SK-N-SH (cell line): ENCODE measurements at regions not wholly inside any gene's neighbourhood (a gene's known extent, or its start where the extent isn't known, plus 50 kb on each side); places are given as distances from the start of the nearest gene placed in this dataset.

Experiments
- CTCF ChIA-PET: fragments of 300-600, 350-600 bp; formaldehyde crosslinking; extraction: SDS; loops from one replicate; lab custom pipeline; 2021; lab: Yijun Ruan, JAX
- POLR2A ChIA-PET: fragments of 350-600 bp; sonication (Branson Sonifier 250); formaldehyde crosslinking; extraction: SDS; loops from one replicate; lab custom pipeline; 2020; ENCODE audit warnings: antibody characterized with exemption, inconsistent platforms; lab: Yijun Ruan, JAX
- DNase-seq: peaks from one replicate; pipeline ENCODE4 v3.0.0; 2012
- H2AFZ ChIP-seq: fragments of 200-600 bp; sonication (generic); 2 replicates; pipeline ENCODE4 v1.8.1; 2016; ENCODE audit warnings: antibody characterized with exemption, mild to moderate bottlenecking, low read depth
- H3F3A ChIP-seq: fragments of 200-600 bp; sonication (generic); replicated peaks from 2 replicates; pipeline ENCODE3; 2016; ENCODE audit warnings: antibody characterized with exemption, mild to moderate bottlenecking; ENCODE audit not compliant: insufficient read depth
- H3K27ac ChIP-seq, 2 experiments: fragments of 200-500 bp in 1 of 2; fragments of 200-600 bp in 1 of 2; sonication (Bioruptor generic) in 1 of 2; sonication (generic), shearing (Covaris generic) in 1 of 2; 2 replicates each; pipeline versions ENCODE4 v1.5.1 to v1.6.1; 2014 to 2016; ENCODE audit warnings: low read depth in 2 of 2, inconsistent platforms in 1 of 2, low read length in 1 of 2, mild to moderate bottlenecking in 1 of 2, mixed read lengths in 1 of 2
- H3K27me3 ChIP-seq: fragments of 200-600 bp; sonication (generic), shearing (Covaris generic); 2 replicates; pipeline ENCODE4 v1.6.1; 2016; ENCODE audit warnings: mixed run types; ENCODE audit not compliant: insufficient read depth
- H3K36me3 ChIP-seq, 2 experiments: fragments of 200-500 bp in 1 of 2; fragments of 200-600 bp in 1 of 2; sonication (Bioruptor generic) in 1 of 2; sonication (generic) in 1 of 2; replicated peaks in 1 of 2; 2 replicates each; pipeline versions ENCODE3 to v1.5.1; 2014 to 2016; ENCODE audit warnings: low read length in 1 of 2, mild to moderate bottlenecking in 1 of 2; ENCODE audit not compliant: insufficient read depth in 2 of 2, control insufficient read depth in 1 of 2
- H3K4me1 ChIP-seq, 2 experiments: fragments of 200-500 bp in 1 of 2; fragments of 200-600 bp in 1 of 2; sonication (Bioruptor generic) in 1 of 2; sonication (generic), shearing (Covaris generic) in 1 of 2; 2 replicates each; pipeline versions ENCODE4 v1.5.1 to v1.6.1; 2014 to 2016; ENCODE audit warnings: low read depth in 1 of 2, low read length in 1 of 2, mixed run types in 1 of 2; ENCODE audit not compliant: insufficient read depth in 2 of 2, control insufficient read depth in 1 of 2
- H3K4me2 ChIP-seq: fragments of 200-600 bp; sonication (generic), shearing (Covaris generic); 2 replicates; pipeline ENCODE4 v1.6.1; 2017; ENCODE audit warnings: mixed run types
- H3K4me3 ChIP-seq, 2 experiments: fragments of 200-500 bp in 1 of 2; fragments of 200-600 bp in 1 of 2; sonication (Bioruptor generic) in 1 of 2; sonication (generic), shearing (Covaris generic) in 1 of 2; 2 replicates each; pipeline versions ENCODE4 v1.5.1 to v1.8.1; 2014 to 2016; ENCODE audit warnings: low read depth in 2 of 2, inconsistent platforms in 1 of 2, low read length in 1 of 2, mild to moderate bottlenecking in 1 of 2, mixed read lengths in 1 of 2, moderate library complexity in 1 of 2
- H3K79me2 ChIP-seq: fragments of 200-600 bp; sonication (generic); 2 replicates; pipeline ENCODE4 v1.8.1; 2017; ENCODE audit warnings: mild to moderate bottlenecking; ENCODE audit not compliant: insufficient read depth
- H3K9ac ChIP-seq: fragments of 200-600 bp; sonication (generic); 2 replicates; pipeline ENCODE4 v1.6.1; 2017; ENCODE audit warnings: mixed run types
- H3K9me2 ChIP-seq: fragments of 200-600 bp; sonication (generic); 2 replicates; pipeline ENCODE4 v1.6.1; 2017; ENCODE audit warnings: mixed run types
- H3K9me3 ChIP-seq: fragments of 200-600 bp; sonication (generic); 2 replicates; pipeline ENCODE4 v1.6.1; 2017; ENCODE audit warnings: mixed run types, mild to moderate bottlenecking, moderate library complexity
- H4K20me1 ChIP-seq: fragments of 200-600 bp; sonication (generic); 2 replicates; pipeline ENCODE4 v1.6.1; 2017; ENCODE audit warnings: mild to moderate bottlenecking, mixed run types; ENCODE audit not compliant: insufficient read depth
- EP300 ChIP-seq, 2 experiments: IDR thresholded peaks; 2 replicates each; pipeline versions ENCODE4 v1.4.0 to v1.6.1; 2012; ENCODE audit warnings: borderline replicate concordance in 1 of 2, low read depth in 1 of 2, low read length in 1 of 2
- FOSL2 ChIP-seq: IDR thresholded peaks from 2 replicates; pipeline ENCODE4 v1.4.0; 2012; ENCODE audit warnings: low read depth, mild to moderate bottlenecking, moderate library complexity, borderline replicate concordance
- FOXJ3 ChIP-seq: sonication (generic); formaldehyde crosslinking; IDR thresholded peaks from 2 replicates; pipeline ENCODE4 v1.5.1; 2020; ENCODE audit warnings: mild to moderate bottlenecking, missing genetic modification reagents
- FOXM1 ChIP-seq: IDR thresholded peaks from 2 replicates; pipeline ENCODE4 v1.4.0; 2012; ENCODE audit warnings: low read depth, mild to moderate bottlenecking
- JUND ChIP-seq: IDR thresholded peaks from 2 replicates; pipeline ENCODE4 v1.4.0; 2012
- NFIC ChIP-seq: IDR thresholded peaks from 2 replicates; pipeline ENCODE4 v1.4.0; 2012; ENCODE audit warnings: borderline replicate concordance
- NRF1 ChIP-seq: IDR thresholded peaks from 2 replicates; pipeline ENCODE4 v1.6.1; 2012; ENCODE audit warnings: low read depth, mild to moderate bottlenecking, low read length
- POLR2AphosphoS5 ChIP-seq: IDR thresholded peaks from 2 replicates; pipeline ENCODE4 v1.6.1; 2012; ENCODE audit warnings: low read depth, low read length
- RCOR1 ChIP-seq: fragments of 150-350 bp; IDR thresholded peaks from 2 replicates; pipeline ENCODE4 v1.6.1; 2017; ENCODE audit warnings: antibody characterized with exemption, low read length
- RFX5 ChIP-seq: IDR thresholded peaks from 2 replicates; pipeline ENCODE4 v1.6.1; 2012; ENCODE audit warnings: mild to moderate bottlenecking, improper control_type of control experiment, low read length
- SIN3A ChIP-seq: IDR thresholded peaks from 2 replicates; pipeline ENCODE4 v1.6.1; 2012; ENCODE audit warnings: low read depth, mild to moderate bottlenecking, low read length, moderate library complexity, borderline replicate concordance
- SMC3 ChIP-seq: IDR thresholded peaks from 2 replicates; pipeline ENCODE4 v1.6.1; 2012; ENCODE audit warnings: low read depth, low read length, improper control_type of control experiment
- TAF1 ChIP-seq: IDR thresholded peaks from 2 replicates; pipeline ENCODE4 v1.6.1; 2012; ENCODE audit warnings: low read depth, mild to moderate bottlenecking, low read length, moderate library complexity, borderline replicate concordance
- TCF12 ChIP-seq: IDR thresholded peaks from 2 replicates; pipeline ENCODE4 v1.4.0; 2012
- TEAD4 ChIP-seq: IDR thresholded peaks from 2 replicates; pipeline ENCODE4 v1.4.0; 2012; ENCODE audit warnings: mild to moderate bottlenecking, borderline replicate concordance; ENCODE audit not compliant: insufficient read depth
- YY1 ChIP-seq: IDR thresholded peaks from 2 replicates; pipeline ENCODE4 v1.4.0; 2012; ENCODE audit warnings: low read depth, mild to moderate bottlenecking
- WGBS: methylation state at CpG from one replicate; pipeline ENCODE4 v1.1.6; 2017; ENCODE audit warnings: low lambda C conversion rate; 5-methylcytosine and 5-hydroxymethylcytosine counted together
- TF ChIP-seq, protein P1 (sequence below): IDR thresholded peaks from 2 replicates; pipeline ENCODE4; 2012
- TF ChIP-seq, protein P2 (sequence below): fragments of 150-350 bp; IDR thresholded peaks from 2 replicates; pipeline ENCODE4 v1.6.1; 2017; ENCODE audit warnings: antibody characterized with exemption, low read length, low read depth, borderline replicate concordance
- TF ChIP-seq, protein P3 (sequence below): fragments of 150-350 bp; IDR thresholded peaks from 2 replicates; pipeline ENCODE4 v1.6.1; 2016; ENCODE audit warnings: mild to moderate bottlenecking, low read depth, low read length
- TF ChIP-seq, protein P4 (sequence below): IDR thresholded peaks from 2 replicates; pipeline ENCODE4 v1.6.1; 2012; ENCODE audit warnings: mild to moderate bottlenecking, low read depth, low read length, moderate library complexity

DNA sequence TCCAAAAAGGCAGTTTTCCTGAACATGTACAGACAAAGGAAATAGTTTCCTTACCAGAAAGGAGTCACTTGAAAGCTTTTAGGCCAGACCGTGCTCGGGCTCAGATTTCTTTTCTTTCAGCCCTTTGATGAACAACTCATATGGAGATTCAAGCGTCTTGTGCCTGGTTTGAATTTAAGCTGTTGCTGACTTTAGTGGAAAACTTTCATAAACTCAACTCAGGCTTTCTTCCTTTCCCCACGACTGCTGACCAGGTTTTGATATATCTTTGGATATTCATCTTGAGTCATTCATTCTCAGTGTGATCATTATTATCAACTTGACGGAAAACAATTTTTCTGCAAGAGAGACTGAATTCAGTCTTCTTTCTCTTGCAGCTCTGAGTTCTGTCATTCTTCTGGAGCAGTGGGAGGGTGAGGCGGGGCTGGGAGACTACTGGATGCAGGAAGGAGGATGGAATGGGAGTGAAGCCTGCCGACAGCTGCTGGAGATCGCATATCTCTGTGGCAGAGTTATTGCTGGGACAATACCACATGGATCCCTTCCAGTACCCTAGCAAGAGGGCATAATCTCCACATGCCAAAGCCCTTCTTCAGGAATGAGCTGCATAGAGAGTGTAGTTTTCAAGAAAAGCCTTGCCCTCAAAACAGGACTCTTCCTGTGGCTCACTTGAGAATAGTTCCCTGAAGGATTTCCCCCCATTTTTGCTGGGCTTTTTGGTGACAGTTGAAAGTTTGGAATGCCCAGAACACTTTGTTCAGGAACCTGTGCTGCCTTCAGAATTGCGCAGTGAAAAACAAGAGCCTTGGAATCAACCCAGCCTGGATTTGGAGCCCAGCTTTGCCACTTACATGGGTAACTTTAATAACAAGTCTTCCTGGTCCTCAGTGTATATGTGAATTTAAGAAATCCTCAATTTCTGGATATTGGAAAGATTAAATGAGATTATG is 364.4 kb downstream of the ZNF521 start:
- peak; percentile 6 for DNase-seq
- Histone ChIP-seq H3K9me3 (no peaks in the 10 kb centered on the region), H3K4me3 (peak overlapping the region in 1 of 2 experiments; percentile 18; a peak in 1 of 4 replicates), H3K27me3 (no peaks in the 10 kb centered on the region), H3K9me2 (no peaks in the 10 kb centered on the region)
- CTCF ChIA-PET, result no interaction called here
- 43% methylated on average over 9 of the region's 9 CpGs for WGBS
- TF ChIP-seq TCF12, result peak; percentile 41
- TF ChIP-seq, protein P1, sequence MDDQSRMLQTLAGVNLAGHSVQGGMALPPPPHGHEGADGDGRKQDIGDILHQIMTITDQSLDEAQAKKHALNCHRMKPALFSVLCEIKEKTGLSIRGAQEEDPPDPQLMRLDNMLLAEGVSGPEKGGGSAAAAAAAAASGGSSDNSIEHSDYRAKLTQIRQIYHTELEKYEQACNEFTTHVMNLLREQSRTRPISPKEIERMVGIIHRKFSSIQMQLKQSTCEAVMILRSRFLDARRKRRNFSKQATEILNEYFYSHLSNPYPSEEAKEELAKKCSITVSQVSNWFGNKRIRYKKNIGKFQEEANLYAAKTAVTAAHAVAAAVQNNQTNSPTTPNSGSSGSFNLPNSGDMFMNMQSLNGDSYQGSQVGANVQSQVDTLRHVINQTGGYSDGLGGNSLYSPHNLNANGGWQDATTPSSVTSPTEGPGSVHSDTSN, result peak; percentile 79
- TF ChIP-seq FOSL2, result no peak
- TF ChIP-seq EP300 (IDR thresholded peaks at IDR 0.05; ENCODE audit: borderline replicate concordance in 1 of 2, low read depth in 1 of 2, low read length in 1 of 2), result 0 out of 4 replicates have a peak, but pooled peaks of 1 of the 2 experiments have one; percentile 14
- TF ChIP-seq, all 33 proteins: peak for 3
- POLR2A ChIA-PET, result no interaction called here
- H3K36me3 ChIP-seq, result no peaks in the 10 kb centered on the region
- H3K4me1 ChIP-seq, result peaks cover 0 to 3% of the 10 kb centered on the region in 2 experiments; a peak in 1 of 4 replicates
- no peaks in the 10 kb centered on the region for H3K79me2 ChIP-seq
- H4K20me1 ChIP-seq, result no peaks in the 10 kb centered on the region
- peak overlapping the region; percentile 33 to 55; a peak in 3 of 4 replicates for H3K27ac ChIP-seq
- peaks cover 4% of the 10 kb centered on the region for H3F3A ChIP-seq
- H2AFZ ChIP-seq, result peak overlapping the region; percentile 47
- H3K9ac ChIP-seq, result no peak overlapping the region
- no peak overlapping the region for H3K4me2 ChIP-seq

DNA sequence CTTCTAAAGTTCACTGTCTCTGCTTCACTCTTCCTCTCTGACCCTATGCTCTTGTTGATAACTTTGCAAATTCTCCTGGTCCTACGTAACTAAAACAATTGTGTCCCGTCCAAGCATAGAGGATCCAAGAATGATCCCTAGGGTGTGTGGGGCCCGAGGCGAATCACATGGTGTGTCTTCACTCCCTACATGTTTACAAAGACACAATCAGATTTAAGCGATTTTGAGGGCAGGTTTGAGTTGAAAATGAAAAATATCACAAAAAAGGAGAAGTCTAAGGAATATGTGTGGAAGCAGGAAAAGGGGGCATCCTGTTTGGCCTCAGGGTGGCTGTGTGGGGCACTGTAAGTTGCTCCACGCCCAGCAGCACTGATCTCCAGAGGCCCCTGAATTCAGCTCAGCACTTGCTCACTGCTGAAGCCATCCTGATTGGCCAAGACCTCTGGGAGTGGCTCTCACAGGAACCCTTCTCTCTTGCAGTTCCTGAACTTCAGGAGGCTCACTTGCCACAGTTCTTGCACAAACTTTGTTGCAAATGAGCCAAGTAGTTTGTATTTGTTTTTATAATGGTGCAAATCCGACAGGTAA is 363.6 kb downstream of the ZNF521 start:
- no peak for DNase-seq
- H3K4me2 ChIP-seq, result no peak overlapping the region
- H3K27ac ChIP-seq, result peak overlapping the region in 1 of 2 experiments; percentile 55; a peak in 2 of 4 replicates
- H2AFZ ChIP-seq, result no peak overlapping the region
- POLR2A ChIA-PET, result no interaction called here
- no peaks in the 10 kb centered on the region for H3K9me3 ChIP-seq
- 74% methylated on average over 7 of the region's 7 CpGs for WGBS
- H3K9ac ChIP-seq, result no peak overlapping the region
- no peaks in the 10 kb centered on the region for H4K20me1 ChIP-seq
- H3K4me3 ChIP-seq, result no peak overlapping the region
- no peaks in the 10 kb centered on the region for H3K9me2 ChIP-seq
- H3F3A ChIP-seq, result peaks cover 4% of the 10 kb centered on the region
- H3K79me2 ChIP-seq, result no peaks in the 10 kb centered on the region
- H3K27me3 ChIP-seq, result no peaks in the 10 kb centered on the region
- no peaks in the 10 kb centered on the region for H3K36me3 ChIP-seq
- peaks cover 0 to 3% of the 10 kb centered on the region in 2 experiments; a peak in 1 of 4 replicates for H3K4me1 ChIP-seq
- CTCF ChIA-PET, result no interaction called here
- no peak for TF ChIP-seq FOXJ3 (CRISPR knock-in tag)
- TF ChIP-seq RCOR1, result no peak
- TF ChIP-seq SIN3A, result no peak
- TF ChIP-seq, protein P2, sequence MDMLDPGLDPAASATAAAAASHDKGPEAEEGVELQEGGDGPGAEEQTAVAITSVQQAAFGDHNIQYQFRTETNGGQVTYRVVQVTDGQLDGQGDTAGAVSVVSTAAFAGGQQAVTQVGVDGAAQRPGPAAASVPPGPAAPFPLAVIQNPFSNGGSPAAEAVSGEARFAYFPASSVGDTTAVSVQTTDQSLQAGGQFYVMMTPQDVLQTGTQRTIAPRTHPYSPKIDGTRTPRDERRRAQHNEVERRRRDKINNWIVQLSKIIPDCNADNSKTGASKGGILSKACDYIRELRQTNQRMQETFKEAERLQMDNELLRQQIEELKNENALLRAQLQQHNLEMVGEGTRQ, result no peak
- TF ChIP-seq, protein P3, sequence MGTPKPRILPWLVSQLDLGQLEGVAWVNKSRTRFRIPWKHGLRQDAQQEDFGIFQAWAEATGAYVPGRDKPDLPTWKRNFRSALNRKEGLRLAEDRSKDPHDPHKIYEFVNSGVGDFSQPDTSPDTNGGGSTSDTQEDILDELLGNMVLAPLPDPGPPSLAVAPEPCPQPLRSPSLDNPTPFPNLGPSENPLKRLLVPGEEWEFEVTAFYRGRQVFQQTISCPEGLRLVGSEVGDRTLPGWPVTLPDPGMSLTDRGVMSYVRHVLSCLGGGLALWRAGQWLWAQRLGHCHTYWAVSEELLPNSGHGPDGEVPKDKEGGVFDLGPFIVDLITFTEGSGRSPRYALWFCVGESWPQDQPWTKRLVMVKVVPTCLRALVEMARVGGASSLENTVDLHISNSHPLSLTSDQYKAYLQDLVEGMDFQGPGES, result no peak
- no peak for TF ChIP-seq NFIC
- TF ChIP-seq, protein P4, sequence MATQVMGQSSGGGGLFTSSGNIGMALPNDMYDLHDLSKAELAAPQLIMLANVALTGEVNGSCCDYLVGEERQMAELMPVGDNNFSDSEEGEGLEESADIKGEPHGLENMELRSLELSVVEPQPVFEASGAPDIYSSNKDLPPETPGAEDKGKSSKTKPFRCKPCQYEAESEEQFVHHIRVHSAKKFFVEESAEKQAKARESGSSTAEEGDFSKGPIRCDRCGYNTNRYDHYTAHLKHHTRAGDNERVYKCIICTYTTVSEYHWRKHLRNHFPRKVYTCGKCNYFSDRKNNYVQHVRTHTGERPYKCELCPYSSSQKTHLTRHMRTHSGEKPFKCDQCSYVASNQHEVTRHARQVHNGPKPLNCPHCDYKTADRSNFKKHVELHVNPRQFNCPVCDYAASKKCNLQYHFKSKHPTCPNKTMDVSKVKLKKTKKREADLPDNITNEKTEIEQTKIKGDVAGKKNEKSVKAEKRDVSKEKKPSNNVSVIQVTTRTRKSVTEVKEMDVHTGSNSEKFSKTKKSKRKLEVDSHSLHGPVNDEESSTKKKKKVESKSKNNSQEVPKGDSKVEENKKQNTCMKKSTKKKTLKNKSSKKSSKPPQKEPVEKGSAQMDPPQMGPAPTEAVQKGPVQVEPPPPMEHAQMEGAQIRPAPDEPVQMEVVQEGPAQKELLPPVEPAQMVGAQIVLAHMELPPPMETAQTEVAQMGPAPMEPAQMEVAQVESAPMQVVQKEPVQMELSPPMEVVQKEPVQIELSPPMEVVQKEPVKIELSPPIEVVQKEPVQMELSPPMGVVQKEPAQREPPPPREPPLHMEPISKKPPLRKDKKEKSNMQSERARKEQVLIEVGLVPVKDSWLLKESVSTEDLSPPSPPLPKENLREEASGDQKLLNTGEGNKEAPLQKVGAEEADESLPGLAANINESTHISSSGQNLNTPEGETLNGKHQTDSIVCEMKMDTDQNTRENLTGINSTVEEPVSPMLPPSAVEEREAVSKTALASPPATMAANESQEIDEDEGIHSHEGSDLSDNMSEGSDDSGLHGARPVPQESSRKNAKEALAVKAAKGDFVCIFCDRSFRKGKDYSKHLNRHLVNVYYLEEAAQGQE, result no peak
- TF ChIP-seq TCF12, result no peak
- no peak for TF ChIP-seq POLR2AphosphoS5
- no peak for TF ChIP-seq SMC3
- no peak for TF ChIP-seq JUND
- no peak for TF ChIP-seq TAF1
- TF ChIP-seq NRF1, result no peak
- no peak for TF ChIP-seq YY1
- TF ChIP-seq FOXM1, result no peak
- no peak for TF ChIP-seq RFX5
- TF ChIP-seq TEAD4, result no peak
